ENCODE measurements at regions not wholly inside any gene's neighbourhood (a gene's known extent, or its start where the extent isn't known, plus 50 kb on each side); places are given as distances from the start of the nearest gene placed in this dataset.
"Not testable (repeated sequence)": the region's sequence is repeated elsewhere in the genome, so short reads cannot be mapped to it uniquely, and the experiment has no call there.

DNA sequence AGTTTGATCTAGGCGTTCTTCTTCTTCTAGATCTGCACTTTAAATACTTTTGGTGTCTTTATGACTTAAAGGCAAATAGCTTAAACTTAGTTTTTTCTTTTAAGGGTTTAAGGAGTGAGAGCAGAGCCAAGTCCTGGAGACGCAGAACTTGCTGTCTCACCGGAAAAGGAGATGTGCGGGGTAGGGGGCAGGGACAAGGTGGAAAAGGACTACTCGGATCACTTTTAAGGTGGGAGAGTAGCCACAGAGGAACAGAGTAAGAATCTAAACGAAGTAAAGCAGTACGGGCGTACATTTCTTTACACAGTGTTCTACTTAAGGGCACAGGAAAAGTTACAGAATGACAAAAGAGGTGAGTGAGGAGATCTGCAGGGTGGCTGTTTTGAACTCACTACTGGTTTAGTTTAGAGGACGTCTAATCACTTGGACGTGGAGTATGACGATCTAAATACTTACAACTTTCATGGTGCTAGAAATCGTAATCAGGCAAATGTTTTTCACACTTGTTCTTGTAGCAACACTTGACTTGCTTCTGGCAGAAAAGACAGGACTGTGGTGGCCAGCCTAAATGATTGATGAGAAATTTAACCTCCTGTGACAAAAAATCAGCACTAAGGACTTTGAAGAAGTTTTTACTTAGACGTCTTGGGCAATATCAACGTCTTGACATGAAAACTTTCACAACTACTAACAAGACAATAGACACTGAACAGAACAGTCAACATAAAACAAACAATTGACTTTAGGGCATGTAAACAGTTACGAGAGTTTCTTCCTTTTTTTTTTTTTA, 127.0 kb downstream of the ART5 start:
- not testable (repeated sequence) for DNase-seq (ENCODE audit: low read depth)

GRCh38 chr11:3513311-3513710, 128.5 kb downstream of the ART5 start:
- not testable (repeated sequence) for DNase-seq (ENCODE audit: low read depth)

DNA sequence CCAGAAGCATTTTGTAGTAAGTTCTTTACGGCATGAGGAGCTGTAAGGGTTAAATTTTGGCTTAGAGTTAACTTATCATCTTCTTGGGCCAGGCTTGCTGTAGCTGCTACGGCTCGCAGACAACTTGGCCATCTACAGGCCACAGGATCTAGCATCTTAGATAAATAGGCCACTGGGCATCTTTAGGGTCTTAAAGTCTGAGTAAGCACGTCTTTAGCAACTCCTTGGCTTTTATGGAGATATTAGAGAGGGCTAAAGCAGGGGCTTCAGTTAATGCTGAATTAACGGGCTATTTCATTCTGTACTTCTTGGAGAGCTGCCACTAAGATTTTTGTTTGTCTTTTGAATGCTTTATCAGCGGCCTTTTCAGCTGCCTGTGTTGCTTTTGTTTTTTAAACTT, 129.0 kb downstream of the ART5 start:
- DNase-seq (ENCODE audit: low read depth): not testable (repeated sequence)

GRCh38 chr11:3512133-3512703, 129.6 kb downstream of the ART5 start:
- not testable (repeated sequence) for DNase-seq (ENCODE audit: low read depth)

DNA sequence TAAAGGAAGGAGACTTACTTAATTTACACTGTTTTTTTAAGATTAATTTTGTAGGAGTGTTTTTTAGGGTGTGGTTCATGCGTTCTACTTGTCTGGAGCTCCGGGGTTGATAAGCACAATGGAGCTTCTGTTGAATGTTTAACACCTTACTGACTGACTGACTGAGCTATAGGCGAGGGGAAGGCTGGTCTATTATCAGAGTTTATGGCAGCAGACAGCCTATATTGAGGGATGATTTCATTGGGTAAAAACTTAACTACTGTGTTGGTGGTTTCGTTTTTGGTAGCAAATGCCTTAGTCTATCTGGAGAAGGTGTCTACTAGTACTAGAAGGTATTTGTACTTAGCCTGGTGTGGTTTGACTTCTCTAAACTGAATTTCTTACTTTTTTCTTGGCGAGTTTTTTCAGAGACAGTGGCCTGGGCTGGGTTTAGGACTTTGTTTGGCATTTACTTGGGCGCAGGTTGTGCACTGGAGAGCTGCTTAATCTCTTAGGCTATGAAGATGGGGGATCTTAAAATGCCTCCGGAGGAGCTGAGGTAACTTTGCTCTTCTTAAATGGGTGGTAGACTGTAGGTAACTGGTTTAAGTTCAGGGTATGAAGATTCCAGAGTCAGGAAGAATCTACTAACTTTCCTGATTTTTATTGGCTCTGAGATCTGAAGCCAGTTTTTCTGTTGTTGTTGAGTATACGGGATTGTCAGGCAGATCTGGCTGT, 130.2 kb downstream of the ART5 start:
- not testable (repeated sequence) for DNase-seq (ENCODE audit: low read depth)

- DNase-seq (ENCODE audit: low read depth): not testable (repeated sequence)
Observed at GRCh38 chr11:3509563-3509962, 130.6 kb upstream of the ZNF195 start.

DNA sequence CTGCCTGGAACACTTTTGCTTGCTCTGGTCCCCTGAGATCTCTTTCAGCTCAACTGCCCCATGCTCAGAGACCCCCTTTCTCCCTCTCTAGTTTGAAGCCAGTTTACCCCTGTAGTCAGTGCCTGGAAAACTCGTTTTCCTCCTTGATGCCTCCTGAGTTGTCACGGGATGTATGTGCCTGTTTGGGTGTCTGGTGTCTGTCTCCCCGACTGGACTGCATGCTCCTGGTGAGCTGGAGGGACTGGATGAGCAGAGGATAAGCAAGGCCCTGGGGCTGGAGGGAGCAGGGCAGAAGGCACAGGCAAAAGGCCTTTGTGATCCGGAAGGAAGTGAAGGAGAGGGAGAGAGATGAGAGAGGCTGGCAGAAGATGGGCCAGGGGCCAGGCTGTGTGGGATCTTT, 120.3 kb upstream of the ZNF195 start:
- not testable (repeated sequence) for DNase-seq (ENCODE audit: low read depth)

DNA sequence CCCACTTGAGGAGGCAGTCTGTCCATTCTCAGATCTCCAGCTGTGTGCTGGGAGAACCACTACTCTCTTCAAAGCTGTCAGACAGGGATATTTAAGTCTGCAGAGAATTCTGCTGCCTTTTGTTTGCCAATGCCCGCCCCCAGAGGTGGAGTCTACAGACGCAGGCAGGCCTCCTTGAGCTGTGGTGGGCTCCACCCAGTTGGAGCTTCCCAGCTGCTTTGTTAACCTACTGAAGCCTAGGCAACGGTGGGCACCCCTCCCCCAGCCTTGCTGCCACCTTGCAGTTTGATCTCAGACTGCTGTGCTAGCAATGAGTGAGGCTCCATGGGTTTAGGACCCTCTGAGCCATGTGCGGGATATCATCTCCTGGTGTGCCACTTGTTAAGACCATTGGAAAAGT, 119.4 kb upstream of the ZNF195 start:
- not testable (repeated sequence) for DNase-seq (ENCODE audit: low read depth)

DNA sequence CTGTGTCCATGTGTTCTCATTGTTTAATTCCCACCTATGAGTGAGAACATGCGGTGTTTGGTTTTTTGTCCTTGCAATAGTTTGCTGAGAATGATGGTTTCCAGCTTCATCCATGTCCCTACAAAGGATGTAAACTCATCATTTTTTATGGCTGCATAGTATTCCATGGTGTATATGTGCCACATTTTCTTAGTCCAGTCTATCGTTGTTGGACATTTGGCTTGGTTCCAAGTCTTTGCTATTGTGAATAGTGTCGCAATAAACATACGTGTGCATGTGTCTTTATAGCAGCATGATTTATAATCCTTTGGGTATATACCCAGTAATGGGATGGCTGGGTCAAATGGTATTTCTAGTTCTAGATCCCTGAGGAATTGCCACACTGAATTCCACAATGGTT, 114.2 kb upstream of the ZNF195 start:
- DNase-seq (ENCODE audit: low read depth): not testable (repeated sequence)

- DNase-seq (ENCODE audit: low read depth): not testable (repeated sequence)
Observed at GRCh38 chr11:3488003-3488402, 109.1 kb upstream of the ZNF195 start.

- not testable (repeated sequence) for DNase-seq (ENCODE audit: low read depth)
Observed at GRCh38 chr11:3485737-3486136, 106.8 kb upstream of the ZNF195 start.

DNA sequence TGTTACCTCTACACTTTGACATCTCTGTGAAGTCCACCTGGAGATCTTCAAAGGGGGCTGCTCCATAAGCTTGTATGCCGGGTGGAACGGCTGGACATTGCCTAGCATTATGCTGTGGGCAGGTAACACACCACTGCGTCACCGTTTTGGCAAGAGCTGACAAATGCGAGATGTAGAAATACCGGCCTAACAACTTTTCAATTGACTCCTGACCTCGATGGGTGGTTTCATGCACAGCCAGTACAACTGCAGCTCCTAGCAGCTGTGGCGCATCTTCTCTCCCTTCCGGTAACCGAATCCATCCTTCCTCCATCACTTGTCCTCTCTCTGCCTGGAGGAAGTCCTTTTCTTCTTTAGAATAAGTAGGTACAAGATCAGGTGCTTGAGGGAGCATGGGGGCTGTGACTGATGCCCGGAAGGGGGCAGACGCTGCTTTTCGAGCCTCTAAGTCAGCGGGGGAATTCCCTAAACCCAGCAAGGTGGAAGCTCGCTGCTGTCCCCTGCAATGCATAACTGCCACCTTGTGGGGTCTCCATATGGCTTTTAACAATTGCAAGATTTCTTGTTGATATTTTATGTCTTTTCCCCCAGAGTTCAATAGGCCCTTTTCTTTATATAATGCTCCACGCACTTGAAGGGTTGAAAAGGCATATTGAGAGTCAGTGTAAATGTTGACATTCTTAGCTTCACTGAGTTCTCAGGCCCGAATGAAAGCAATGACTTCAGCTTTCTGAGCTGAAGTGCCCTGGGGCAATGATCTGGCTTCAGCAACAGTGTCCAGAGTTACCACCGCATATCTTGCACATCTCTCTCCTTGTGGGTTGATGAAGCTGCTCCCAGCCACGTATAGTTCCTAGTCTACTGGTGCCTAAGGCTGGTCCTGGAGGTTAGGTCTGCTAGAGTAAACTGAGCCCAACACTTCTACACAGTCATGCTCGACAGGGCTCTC, 98.3 kb upstream of the ZNF195 start:
- not testable (repeated sequence) for DNase-seq (ENCODE audit: low read depth)

- not testable (repeated sequence) for DNase-seq (ENCODE audit: low read depth)
Observed at GRCh38 chr11:3476084-3476936, 97.4 kb upstream of the ZNF195 start.

- DNase-seq (ENCODE audit: low read depth): not testable (repeated sequence)
Observed at GRCh38 chr11:3468963-3469362, 90.0 kb upstream of the ZNF195 start.

- DNase-seq (ENCODE audit: low read depth): not testable (repeated sequence)
Observed at GRCh38 chr11:3467599-3467998, 88.7 kb upstream of the ZNF195 start.

- not testable (repeated sequence) for DNase-seq (ENCODE audit: low read depth)
Observed at GRCh38 chr11:3455666-3456065, 76.7 kb upstream of the ZNF195 start.

- DNase-seq (ENCODE audit: low read depth): peak; percentile 4
Observed at GRCh38 chr11:3454844-3455243, 75.9 kb upstream of the ZNF195 start.

- not testable (repeated sequence) for DNase-seq (ENCODE audit: low read depth)
Observed at GRCh38 chr11:3453596-3454256, 74.8 kb upstream of the ZNF195 start.

DNA sequence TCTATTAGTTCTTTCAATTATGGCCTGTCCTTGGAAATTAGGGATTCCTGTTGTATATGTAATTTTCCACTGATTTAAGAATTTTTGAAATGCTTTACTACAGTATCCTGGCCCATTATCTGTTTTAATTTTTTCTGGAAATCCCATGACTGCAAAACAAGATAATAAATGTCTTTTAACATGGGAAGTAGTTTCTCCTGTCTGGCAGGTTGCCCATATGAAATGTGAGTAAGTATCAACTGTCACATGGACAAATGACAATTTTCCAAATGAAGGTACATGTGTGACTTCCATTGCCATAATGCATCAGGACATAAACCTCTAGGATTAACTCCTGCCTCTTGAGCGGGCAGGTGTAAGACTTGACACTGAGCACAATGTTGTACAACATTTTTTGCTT, 71.9 kb upstream of the ZNF195 start:
- DNase-seq (ENCODE audit: low read depth): not testable (repeated sequence)

GRCh38 chr11:3445535-3445934, 66.6 kb upstream of the ZNF195 start:
- DNase-seq (ENCODE audit: low read depth): not testable (repeated sequence)
